Stimulated activated CD4-positive, alpha-beta T cell treated with anti-CD3 and anti-CD28 coated beads, Interleukin-15, amount 100 ng/mL, for 1 hour (primary cell): ENCODE measurements at regions not wholly inside any gene's neighbourhood (a gene's known extent, or its start where the extent isn't known, plus 50 kb on each side); places are given as distances from the start of the nearest gene placed in this dataset.

Experiments used
- DNase-seq, 2 donors: peaks; one replicate each; pipeline ENCODE4 v3.0.0-alpha.2; 2020; ENCODE audit warnings: low read depth in 1 of 2, low spot score in 1 of 2

DNA sequence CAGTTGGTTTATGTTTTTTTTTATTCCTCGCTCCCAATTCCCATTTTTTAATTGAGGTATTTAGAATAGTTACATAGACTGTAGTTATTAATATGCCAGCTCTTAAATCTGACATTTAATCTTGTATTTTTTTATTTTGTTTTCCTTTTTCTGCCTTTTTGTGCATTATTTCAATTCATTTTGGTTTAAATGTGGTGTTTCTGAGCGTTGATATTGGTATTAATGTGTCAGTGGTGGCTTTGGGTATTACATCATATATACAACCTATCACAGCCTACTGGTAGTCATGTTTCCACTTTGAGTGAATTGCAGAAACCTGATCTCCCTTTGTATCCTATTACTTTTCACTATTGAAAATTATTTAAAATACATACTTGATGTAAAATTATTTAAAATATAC is 1027.3 kb downstream of the KCNT2 start:
- no peak for DNase-seq

DNA sequence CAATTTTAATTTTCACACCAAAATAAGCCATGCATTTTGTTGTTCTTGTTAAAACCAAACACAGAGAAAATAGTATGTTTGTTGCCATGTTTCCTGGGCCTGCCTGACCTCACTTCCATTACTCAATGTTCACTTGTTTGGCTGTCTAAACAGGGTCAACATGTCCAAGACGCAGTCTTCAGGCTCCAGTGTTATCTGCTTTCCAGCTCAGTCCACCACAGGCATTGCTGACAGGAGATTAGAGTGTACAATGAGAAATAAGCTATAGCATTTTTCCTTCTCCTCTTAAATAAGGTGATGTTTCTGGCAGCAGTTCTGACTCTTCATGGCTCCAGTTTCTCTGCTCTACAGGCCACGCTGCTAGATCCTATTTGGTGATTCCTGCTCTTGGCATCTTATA is 1030.5 kb downstream of the KCNT2 start:
- no peak for DNase-seq

DNA sequence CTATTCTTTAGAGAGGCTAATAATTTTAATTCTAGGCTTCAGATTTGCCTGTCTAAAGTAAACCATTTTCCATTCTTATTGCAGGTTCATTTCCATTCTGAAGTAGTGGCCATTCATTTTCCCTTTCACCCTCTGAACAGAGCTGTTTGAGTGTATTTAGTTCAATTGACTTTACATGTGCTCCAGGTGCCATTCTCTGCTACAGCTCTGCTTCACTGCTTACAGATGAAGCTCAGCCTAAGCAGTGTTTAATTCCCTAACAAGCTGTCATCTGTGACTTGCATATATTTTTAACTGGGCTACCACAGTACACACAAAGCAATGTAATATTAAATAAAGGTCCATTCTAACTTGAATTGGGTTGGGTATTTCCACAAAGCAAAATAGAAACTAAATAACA is 1031.6 kb downstream of the KCNT2 start:
- no peak for DNase-seq

DNA sequence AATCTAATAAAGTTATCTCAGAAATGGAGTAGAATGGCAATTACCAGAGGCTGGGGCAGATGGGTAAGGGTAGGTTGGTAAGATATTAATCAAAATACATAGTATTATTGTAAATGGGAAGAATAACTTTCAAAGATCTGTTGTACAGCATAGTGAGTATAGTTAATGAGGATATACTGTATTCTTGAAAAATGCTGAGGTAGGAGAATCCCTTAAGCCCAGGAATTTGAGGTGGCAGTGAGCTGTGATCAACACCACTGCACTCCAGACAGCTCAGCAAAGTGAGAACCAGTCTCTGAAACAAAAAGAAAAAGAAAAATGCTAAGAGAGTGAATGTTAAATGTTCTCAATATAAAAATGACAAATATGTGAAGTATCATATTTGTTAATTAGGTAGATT is 1033.7 kb downstream of the KCNT2 start:
- DNase-seq: no peak

DNA sequence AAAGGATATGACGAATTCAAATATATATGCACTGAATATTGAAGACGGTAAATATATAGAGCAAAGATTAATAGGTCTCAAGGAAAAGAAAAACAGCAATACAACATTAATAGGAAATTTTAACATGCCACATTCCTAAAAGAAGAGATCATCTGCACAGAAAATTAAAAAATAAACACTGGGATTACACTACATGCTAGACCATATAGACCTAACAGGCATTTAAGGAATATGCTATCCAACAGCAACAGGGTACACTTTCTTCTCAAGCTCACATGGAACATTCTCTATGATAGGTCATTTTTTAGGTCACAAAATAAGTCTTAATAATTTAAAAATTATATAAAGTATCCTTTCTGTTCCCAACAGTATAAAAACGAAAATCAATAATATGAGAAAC is 1038.3 kb downstream of the KCNT2 start:
- DNase-seq: no peak

DNA sequence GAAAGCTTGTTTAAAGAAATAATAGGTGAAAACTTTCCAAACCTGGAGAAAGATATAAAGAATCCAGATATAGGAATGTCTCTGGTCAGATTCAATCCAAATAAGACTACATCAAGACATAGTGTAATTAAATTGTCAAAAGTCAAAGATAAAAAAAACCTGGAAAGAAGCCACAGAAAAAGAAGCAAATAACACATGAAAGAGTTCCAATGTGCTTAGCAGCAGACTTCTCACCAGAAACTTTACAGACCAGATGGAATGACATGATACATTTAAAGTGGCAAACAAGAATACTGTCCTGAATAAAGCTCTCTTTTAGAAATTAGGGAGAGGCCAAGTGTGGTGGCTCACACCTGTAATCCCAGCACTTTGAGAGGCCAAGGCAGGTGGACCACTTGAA is 1039.9 kb downstream of the KCNT2 start:
- no peak for DNase-seq

DNA sequence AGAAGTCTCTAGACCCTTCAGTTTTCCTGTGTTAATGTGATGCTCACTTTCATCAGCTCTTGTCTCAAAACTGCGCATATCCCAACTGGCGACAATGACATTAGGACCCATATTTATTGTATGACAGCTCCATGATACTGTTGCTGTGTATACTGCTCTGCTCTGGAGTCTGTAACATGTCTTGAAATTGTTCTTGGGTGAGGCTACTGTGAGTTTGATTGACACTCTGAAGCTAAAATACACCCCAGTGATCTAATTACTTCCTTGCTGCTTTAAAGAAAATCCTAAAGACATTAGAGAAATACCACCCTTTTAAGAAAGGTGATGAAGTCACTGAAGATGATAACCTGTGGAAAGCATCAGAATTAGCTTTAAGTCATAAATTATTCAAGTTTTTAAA is 1046.2 kb downstream of the KCNT2 start:
- DNase-seq: no peak

DNA sequence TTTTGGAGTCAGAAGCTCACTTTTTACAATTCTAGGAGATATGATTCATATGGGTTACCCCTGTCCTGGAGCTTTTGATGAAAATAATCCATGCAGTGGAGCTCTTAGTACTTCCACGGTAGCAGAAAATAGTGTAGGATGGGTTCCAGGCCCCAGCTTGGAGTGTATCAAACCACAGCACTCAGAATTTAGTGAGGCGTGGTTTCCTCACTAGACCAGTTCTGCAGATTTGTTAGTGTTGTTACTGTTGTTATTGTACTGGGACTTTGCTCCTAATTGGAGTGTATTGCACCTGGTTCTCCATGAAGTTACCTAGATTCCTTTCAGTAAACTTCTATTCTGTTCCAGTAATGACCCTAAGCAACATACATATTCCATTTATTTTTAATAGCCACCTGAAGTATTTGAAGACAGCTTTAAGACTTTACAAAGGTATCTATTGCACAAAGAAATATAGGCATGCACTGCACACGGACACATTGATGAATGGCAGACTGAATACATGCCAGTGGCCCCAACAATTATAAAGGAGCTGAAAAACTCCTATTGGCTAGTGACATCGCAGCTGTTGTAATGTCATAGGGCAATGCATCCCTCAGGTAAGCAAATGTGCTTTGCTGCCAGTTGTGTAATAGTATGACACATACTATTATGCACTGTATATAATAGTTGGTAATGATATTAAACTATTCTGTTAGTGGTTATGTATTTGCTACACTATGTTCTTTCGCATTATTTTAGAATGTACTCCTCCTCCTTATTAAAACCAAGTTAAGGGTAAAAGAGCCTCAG is 1058.0 kb downstream of the KCNT2 start:
- DNase-seq: no peak

DNA sequence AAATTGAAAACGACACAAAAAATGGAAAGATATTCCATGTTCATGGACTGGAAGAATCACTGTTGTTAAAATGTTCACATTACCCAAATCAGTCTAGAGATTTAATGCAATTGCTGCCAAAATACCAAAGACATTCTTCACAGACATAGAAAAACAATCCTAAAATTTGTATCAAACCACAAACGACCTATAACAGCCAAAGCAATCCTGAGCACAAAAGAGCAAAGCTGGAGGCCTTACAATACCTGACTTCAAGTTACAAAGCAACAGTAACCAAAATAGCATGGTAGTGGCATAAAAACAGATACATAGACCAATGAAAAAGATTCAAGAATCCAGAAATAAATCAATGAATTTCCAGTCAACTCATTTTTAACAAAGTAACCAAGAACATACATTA is 1077.3 kb downstream of the KCNT2 start:
- no peak for DNase-seq

DNA sequence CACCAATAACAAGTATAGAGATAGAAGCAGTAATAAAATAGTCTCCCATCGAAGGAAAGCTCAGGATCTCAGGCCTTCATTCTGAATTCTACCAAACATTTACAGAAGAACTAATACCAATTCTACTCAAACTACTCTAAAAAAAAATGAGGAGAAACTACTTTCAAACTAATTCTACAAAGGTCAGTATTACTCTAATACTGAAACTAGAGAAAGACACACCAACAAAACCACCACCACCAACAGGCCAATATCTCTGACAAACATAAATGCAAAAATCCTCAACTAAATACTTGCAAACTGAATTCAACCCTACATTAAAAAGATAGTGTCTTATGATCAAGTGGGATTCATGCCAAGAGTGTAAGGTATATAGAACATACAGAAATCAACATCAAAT is 1078.4 kb downstream of the KCNT2 start:
- no peak for DNase-seq

DNA sequence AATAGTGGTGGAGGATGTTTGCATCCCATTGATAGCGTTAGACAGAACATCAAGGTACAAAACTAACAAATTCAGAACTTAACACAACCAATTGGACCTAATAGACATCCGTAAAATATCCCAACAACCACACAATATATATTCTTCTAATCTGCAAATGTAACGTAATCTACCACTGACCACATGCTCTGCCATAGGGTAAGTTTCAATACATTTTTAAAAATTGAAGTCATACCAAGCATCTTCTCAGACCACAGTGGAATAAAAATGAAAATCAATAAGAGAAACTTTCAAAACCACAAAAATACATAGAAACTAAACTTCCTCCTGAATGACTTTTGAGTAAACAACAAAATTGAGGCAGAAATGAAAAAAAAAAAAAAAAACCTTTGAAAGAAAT is 1087.5 kb downstream of the KCNT2 start:
- no peak for DNase-seq

DNA sequence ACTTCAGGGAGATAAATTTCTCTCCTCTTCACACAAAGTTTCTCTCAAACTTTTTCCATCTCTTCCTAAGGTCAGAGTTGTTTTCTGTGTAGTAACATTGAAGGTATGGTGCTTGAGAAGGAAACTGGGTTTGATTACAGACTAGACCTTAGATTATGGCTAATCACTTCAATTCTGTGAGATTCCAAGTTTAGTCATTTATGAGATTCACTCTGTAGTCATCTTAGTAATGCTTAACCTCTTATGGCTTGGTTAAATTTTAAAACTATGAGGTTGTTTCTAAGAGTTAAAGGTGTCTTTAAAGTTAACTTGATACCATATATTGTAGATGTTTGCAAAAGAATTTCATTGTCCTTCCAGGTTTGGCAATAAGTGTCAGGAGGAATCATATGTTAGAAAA is 1092.2 kb downstream of the KCNT2 start:
- DNase-seq: no peak

DNA sequence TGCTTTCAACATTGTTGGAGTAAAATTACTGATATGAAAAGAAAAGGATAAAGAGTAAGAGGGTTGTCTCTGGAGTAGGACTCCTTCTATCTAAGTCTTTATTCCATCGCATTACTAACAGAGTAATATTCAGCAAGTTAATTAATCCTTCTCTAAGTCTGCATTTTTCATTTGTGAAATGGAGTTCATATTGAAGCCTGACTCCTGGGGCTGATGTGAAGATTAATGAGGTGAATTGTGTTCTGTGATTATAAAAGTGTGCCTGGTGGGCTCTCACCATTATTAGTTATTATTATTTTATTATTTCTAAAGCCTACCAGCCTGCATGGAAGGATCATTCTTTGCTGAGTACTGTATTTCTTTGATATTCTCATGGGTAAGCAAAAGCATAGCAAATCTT is 1096.7 kb downstream of the KCNT2 start:
- no peak for DNase-seq

DNA sequence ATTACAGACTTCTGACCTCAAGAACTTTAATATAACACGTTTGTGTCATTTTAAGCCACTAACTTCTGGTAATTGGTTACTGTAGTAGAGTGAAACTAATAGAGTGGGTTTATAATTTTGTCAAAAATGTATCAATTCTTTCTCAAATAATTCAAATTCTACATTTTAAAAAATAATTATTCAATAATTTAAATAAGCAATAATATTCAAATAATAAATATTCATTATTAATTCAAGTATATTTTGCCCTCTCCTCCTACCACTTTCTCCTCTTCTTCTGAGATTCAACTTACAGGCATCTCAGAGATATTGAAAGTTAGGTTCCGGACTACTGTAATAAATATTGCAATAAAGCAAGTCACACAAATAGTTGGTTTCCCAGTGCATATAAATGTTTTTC is 1107.1 kb downstream of the KCNT2 start:
- no peak for DNase-seq

DNA sequence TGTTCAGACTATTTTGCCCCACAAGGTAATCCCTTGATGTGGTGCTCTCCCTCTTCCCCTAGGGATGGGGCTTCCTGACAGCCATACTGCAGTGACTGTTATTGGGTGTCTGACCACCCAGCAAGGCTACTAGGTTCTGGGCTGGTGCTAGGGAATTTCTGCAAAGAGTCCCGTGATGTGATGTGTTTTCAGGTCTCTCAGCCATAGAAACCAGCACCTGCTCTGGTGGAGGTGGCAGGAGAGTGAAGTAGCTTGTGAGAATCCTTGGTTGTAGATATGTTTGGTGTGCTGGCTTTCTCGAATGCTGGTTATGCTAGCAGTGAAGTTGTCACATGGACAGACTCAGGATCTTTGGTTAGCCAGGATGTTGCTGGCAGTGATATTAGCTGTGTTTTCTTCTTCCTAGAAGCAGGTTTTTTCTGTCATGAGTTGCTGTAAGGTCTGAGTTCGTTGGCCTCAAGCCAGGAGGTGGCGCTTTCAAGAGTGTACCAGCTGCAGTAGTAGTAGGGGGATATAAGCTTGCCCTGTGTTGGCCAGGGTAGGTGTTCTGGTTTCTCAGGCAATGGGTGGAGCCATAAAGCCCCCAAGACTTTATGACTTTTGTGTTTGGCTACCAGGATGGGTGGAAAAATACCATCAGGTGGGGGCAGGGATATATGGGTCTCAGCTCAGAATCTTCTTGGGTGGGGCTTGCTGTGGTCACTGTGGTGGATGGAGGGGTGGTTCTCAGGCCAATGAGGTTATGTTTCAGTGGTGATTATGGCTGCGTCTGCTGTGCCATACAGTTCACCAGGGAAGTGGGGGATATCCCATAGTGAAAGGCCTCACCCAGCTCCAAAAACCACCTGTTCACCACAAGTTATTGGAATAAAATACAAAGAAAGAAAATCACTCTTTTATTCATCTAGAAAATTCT is 1112.3 kb downstream of the KCNT2 start:
- no peak for DNase-seq

DNA sequence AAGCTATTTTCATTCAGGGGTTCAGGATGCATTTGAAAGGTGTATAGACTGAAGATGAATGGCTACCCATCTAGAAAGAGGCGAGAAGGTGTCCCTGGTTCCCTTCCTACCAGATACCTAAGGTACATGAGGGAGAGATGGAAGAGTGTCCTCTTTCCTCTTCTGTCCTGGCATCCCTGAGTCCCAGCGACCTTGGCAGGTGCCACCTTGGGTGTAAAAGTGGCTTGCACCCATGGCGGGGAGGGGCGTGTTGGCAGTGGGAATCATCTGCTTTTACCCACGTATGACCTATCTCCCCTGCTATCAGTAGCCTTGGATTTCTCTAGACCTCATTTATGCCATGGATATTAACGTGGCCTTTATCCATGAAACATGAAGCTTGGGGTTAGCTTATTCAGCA is 1126.1 kb downstream of the KCNT2 start:
- DNase-seq: no peak

DNA sequence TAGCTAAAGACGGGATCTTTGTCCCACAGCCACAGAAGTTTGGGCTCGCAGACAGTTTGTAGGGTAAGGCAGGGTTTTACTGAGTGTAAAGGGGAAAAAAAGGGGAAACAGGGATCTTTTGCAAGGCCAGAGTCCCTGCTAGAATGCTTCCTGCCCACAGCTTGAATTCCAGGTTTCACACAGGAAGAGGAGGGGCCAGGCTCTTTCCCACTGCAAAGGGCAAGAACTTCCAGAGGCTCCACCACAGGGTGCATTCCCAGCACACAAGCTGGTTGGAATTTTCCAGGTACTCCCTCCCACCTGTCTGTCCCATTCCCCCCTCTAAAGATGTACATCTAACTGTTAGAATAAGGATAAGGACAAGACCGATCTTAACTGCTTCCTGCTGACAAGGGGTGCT is 1126.9 kb downstream of the KCNT2 start:
- DNase-seq: no peak

DNA sequence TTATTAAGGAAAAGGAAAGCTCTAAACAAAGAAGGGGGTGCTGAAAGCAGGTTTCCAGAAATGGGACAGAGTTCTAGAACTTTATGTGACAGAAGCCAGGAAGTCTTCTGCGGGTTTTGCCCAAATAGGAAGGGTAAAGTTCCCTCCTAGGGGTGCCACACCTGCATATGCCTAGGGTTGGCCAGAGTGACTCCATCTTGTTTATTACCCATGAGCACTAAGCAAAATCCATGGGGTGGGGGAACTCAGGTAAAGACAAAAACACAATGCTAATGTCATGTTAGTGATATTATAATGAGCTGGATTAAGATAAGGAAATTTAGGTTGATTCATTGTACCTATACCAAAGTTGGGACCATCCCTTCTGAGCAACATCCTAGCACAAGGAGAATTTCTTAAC is 1132.7 kb downstream of the KCNT2 start:
- no peak for DNase-seq

DNA sequence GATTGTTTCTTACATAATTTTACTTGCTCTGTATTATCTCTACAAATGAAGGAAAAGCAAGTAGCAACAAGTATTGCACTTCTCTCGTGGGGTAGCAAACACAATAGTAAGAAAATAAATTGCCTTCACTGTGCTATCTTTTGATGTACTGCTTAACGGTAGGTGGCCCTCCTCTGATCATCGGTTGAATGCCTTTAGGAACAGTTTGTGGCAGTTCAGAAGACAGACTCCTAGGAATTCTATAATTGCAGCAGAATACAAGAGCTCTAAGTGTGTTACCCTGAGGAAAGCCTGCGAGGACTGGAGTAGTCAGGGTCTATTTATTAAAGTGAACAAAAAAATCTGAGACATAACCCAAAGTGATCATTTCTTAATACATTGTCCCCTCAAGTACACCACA is 1135.9 kb downstream of the KCNT2 start:
- no peak for DNase-seq

DNA sequence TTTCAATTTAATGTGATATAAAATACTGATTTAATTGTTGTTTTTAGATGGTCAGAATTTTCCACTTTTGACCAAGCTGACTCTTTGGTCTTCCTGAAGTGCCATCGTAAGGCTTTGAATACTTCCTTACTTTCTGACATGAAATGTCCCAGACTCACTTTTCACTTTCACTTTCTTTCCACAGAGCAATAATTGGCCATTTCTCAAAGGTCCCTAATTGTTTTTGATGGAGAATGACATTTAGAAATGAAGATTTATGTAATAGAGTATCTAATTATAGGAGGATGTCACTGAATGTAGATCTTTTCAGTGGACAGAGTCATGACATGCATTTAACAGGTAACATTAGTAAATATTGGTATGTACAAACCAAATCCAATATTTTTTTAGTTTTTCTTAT is 1141.6 kb downstream of the KCNT2 start:
- DNase-seq: no peak

DNA sequence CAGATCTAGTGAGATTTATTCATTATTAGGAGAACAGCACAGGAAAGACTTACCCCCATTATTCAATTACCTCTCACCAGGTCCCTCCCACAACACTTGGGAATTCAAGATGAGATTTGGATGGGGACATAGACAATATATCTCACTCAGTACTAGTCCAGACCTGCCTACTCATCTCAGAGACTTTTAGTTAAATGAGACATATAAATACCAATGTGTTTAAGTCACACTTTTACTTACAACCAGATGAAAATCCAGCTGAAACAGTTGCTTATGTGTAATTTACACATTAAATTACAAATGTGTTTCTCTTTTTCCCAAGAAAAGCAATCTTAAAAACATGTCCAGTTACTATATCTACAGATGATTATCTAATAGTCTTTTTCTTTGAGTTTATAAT is 1145.6 kb downstream of the KCNT2 start:
- no peak for DNase-seq

DNA sequence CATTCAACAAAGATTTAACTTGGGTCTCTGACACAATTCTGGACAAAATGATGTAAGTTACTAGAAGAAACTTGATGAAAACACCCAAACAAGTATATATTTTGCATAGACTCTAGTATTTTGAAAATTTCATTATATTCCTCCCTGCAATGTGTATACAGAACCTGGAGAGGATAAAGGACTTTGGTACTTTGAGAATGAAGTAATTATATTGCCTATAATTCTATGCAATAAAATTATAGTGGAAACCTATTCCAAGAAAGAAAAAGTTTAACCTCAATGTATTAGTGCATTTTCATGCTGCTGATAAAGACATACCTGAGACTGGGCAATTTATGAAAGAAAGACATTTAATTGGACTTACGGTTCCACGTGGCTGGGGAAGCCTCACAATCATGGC is 1146.1 kb downstream of the KCNT2 start:
- no peak for DNase-seq

DNA sequence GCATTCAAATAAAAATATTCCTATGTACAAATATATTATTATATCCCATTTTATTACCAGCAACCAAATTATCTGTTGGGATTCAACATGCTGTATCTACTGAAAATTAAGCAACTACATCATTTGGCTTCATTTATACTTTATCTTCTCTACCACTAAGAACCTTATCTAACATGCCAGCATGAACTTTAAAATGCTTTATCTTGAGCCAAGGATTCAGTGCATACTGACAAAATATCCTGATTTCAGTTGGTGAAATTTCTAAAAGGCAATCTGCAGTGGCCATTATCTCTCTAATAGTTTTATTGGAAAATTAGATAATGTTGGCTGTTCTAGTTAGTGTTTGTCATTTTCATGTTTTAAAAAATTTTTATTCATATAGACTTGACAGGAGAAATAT is 1149.9 kb downstream of the KCNT2 start:
- DNase-seq: no peak
